Dendritic cell treated with granulocyte-macrophage colony-stimulating factor and Interleukin-4, amounts not matched to agents 40 ng/mL and 50 ng/mL, for 4 days (primary cell): ENCODE measurements at regions not wholly inside any gene's neighbourhood (a gene's known extent, or its start where the extent isn't known, plus 50 kb on each side); places are given as distances from the start of the nearest gene placed in this dataset.

Experiments
- H3K27ac Mint-ChIP-seq: one replicate; pipeline ENCODE4 v1.8.0; 2022; ENCODE audit warnings: mild to moderate bottlenecking, mixed read lengths
- H3K27me3 Mint-ChIP-seq: one replicate; pipeline ENCODE4 v1.8.0; 2022; ENCODE audit warnings: mild to moderate bottlenecking, mixed read lengths
- H3K36me3 Mint-ChIP-seq: one replicate; pipeline ENCODE4 v1.8.0; 2022; ENCODE audit warnings: low read depth, mixed read lengths
- H3K4me1 Mint-ChIP-seq: one replicate; pipeline ENCODE4 v1.8.0; 2022; ENCODE audit warnings: low read depth, mixed read lengths
- H3K4me3 Mint-ChIP-seq: one replicate; pipeline ENCODE4 v1.8.0; 2022; ENCODE audit warnings: mild to moderate bottlenecking, moderate library complexity, mixed read lengths
- H3K9me3 Mint-ChIP-seq: one replicate; pipeline ENCODE4 v1.8.0; 2022; ENCODE audit warnings: mixed read lengths
- intact Hi-C: fragments of 100-400 bp; cut with micrococcal nuclease; formaldehyde crosslinking; loops from one replicate; pipeline ENCODE4 v1.15.0; 2022

DNA sequence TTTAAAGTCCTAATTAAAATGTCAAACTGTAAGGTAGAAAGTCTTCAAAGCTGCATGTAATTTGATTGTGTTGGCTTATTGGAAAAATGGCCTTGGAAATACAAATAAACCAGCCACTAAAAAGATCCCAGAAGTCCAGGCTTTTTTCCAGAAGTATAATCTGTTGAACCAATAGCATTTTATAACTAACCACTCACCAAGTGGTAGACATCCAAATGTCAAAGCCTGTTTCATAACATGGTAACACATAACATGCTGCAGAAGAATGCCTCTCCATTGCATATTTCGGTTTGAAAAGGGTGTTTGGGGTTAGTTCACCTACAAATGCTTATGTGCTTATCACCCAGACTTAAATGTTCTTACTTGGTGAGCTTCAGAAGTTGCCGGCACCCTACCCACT is 183.7 kb upstream of the DIO2 start:
- no peaks in the 10 kb centered on the region for H3K9me3 Mint-ChIP-seq
- no peaks in the 10 kb centered on the region for H3K4me1 Mint-ChIP-seq
- no peaks in the 10 kb centered on the region for H3K36me3 Mint-ChIP-seq
- H3K27ac Mint-ChIP-seq = no peak overlapping the region
- no peak overlapping the region for H3K4me3 Mint-ChIP-seq
- no peaks in the 10 kb centered on the region for H3K27me3 Mint-ChIP-seq
- intact Hi-C loops = no loop called here

DNA sequence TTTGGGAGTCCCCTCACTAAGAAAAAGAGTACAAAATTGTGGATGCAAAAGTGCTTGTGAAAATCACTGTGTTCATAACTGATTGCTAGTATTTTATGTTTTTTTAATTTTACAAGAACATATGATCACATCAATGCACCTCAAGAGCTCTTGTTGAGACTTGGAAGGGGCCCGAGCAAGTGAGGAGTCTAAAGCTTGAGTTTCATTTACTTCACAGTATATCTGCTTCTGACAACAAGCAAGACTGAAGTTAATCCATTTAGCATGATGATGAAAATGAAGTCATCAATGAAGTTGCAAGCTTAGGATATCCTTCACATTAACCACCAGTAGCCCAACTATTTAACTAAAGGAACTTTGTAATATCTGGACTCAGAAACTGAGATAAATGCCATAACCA is 182.5 kb upstream of the DIO2 start:
- Mint-ChIP-seq H3K36me3 (no peaks in the 10 kb centered on the region), H3K4me3 (no peak overlapping the region), H3K4me1 (no peaks in the 10 kb centered on the region), H3K27me3 (no peaks in the 10 kb centered on the region), H3K9me3 (no peaks in the 10 kb centered on the region), H3K27ac (no peak overlapping the region)
- intact Hi-C loops = no loop called here

DNA sequence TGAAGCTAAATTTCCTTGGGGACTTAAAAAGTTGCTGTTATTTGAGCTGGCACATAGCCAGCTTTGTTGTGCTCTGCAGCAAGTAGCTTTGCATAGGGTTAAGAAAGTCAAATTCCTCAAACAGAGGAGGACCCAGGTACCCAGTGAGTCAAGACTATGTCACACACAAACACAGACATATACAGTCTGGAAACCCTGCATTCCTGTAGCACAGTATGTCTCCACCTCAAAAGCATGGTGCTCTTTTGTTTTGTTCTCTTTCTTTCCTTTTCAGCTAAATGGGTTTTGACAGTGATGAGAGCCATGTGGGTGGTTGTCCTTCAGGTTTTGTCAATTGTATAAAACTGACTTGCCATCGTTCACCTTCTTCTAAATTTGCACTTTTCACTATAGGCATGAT is 179.6 kb upstream of the DIO2 start:
- H3K36me3 Mint-ChIP-seq = no peaks in the 10 kb centered on the region
- no peaks in the 10 kb centered on the region for H3K27me3 Mint-ChIP-seq
- H3K4me3 Mint-ChIP-seq = no peak overlapping the region
- H3K4me1 Mint-ChIP-seq = no peaks in the 10 kb centered on the region
- H3K9me3 Mint-ChIP-seq = peaks cover 7% of the 10 kb centered on the region
- H3K27ac Mint-ChIP-seq = no peak overlapping the region
- intact Hi-C loops = no loop called here

DNA sequence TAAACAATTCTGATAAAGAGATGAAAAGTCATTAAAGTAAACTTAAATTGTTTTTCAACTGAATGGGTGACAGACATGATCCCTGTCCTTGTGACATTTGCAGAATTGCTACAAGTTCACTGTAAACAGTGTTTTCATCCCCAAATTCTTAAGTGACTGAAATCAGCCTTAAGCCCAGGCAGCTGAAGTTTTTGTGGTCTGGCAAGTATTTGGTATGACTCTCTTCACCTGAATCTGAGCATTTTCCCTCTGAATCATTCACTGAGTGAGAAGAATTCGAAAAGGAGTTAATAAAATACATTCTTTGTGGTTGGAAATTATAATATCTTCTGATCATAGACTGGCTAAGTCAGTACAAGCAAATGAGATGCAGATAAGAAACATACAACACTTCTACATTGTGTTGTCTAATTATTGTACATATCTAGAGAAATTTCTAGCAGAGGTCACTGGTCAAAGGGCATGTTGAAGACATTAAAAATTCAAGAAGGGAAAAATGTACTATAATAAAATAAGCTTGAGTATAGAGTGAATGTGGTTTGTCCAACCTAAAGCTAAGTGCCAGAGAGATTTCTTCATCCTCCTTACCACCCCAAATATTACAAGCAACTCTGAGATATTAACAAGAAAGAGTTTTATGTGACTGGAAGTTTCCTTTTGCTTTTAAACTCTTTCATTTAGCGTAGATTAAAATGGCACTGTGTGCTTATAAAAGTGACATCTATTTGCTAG is 177.8 kb upstream of the DIO2 start:
- H3K9me3 Mint-ChIP-seq = peaks cover 7% of the 10 kb centered on the region
- no peaks in the 10 kb centered on the region for H3K4me1 Mint-ChIP-seq
- intact Hi-C loops = no loop called here
- H3K27ac Mint-ChIP-seq = no peak overlapping the region
- H3K27me3 Mint-ChIP-seq = no peaks in the 10 kb centered on the region
- H3K4me3 Mint-ChIP-seq = no peak overlapping the region
- no peaks in the 10 kb centered on the region for H3K36me3 Mint-ChIP-seq

DNA sequence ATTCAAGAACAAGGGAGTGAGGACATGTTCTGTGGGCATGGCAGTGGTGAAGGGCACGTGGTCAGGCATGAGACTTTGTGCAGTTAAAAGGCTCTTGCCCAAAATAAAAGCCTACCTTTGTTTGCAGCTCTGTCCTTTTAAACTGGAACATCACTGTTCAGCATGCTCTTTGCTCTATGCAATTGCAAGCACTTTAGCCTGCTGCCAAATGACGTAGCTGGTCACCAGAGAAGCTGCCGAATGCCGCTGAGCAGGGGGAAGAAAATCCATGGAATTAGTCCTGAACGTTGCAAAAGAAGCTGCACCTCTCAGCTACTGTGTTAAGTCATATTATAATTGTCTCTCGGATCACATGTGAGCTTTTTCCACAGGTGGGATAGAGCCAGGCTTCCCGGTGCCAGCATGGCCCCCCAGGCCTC is 176.3 kb upstream of the DIO2 start:
- no peak overlapping the region for H3K27ac Mint-ChIP-seq
- intact Hi-C loops = no loop called here
- H3K4me3 Mint-ChIP-seq = no peak overlapping the region
- no peaks in the 10 kb centered on the region for H3K27me3 Mint-ChIP-seq
- H3K36me3 Mint-ChIP-seq = no peaks in the 10 kb centered on the region
- H3K4me1 Mint-ChIP-seq = no peaks in the 10 kb centered on the region
- peaks cover 7% of the 10 kb centered on the region for H3K9me3 Mint-ChIP-seq

DNA sequence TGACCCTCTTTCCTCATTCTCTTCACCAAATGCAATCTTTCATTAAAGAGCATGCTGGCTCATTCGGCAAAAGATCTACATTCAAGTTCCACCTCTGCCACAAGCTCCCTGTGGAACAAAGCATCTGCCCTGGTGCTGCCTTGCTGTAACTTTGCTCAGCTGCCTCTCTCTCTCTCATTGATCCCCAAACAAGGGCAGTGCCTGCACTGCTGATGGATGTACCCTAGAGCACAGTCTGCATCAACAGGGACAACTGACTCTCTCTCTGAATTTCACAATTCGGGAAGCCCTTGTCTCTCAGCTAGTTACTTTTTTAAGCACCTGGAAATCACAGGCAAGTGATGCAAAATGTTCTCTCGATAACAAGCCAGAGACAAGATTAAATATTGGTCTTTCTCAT is 174.0 kb upstream of the DIO2 start:
- no peak overlapping the region for H3K27ac Mint-ChIP-seq
- peaks cover 7% of the 10 kb centered on the region for H3K9me3 Mint-ChIP-seq
- H3K4me3 Mint-ChIP-seq = no peak overlapping the region
- intact Hi-C loops = no loop called here
- H3K36me3 Mint-ChIP-seq = no peaks in the 10 kb centered on the region
- H3K27me3 Mint-ChIP-seq = no peaks in the 10 kb centered on the region
- H3K4me1 Mint-ChIP-seq = no peaks in the 10 kb centered on the region

DNA sequence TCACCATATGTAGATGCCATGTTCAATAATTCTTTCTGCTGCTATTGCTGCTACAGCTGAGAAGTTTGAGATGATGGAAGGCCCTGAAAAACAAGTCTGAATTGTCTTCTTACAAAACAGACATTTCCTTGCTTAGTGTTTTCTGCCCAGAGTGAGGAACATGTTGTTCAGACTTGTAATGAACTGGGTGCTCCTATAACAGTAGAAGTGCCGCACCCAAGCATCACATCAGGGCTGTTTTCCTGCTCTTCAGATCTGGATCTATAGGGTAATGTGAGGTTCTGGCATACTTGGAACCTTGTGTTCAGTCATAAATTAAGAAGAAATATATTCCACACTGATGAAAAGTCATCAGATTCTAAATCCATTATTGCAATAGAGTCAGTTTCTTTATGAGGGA is 171.9 kb upstream of the DIO2 start:
- peaks cover 7% of the 10 kb centered on the region for H3K9me3 Mint-ChIP-seq

DNA sequence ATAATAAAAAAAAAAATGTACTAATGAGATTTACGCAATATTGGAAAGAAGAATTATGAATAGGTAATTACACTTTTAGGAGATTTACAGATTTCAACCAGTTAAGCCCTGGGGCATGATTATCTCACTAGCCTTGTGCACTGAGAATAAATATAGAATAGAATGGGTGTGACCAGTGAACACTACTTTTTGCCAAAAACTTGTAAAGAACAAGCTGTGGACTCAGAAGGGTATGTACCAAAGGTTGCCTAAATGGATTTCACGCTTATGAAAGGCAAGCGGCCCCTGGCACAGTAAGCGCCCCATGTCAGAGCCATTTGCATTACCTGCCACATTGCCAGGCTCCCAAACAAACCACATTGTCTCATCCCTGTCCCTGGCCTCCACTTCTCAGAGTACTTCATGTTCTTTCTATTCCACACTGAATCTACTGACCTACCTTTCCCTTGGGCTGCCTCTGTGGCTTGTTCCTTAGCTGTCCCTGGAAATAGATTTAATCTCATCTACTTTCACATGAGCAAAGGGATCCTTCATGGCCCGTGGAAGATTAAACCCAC is 170.6 kb upstream of the DIO2 start:
- Mint-ChIP-seq H3K27ac (no peak overlapping the region), H3K27me3 (no peaks in the 10 kb centered on the region), H3K4me1 (no peaks in the 10 kb centered on the region), H3K4me3 (no peak overlapping the region), H3K9me3 (peaks cover under 1% of the 10 kb centered on the region), H3K36me3 (no peaks in the 10 kb centered on the region)
- intact Hi-C loops = no loop called here

More for the DNA sequence above, 171.9 kb upstream of the DIO2 start:
- H3K4me1 Mint-ChIP-seq = no peaks in the 10 kb centered on the region
- no peak overlapping the region for H3K4me3 Mint-ChIP-seq
- H3K27me3 Mint-ChIP-seq = no peaks in the 10 kb centered on the region
- H3K27ac Mint-ChIP-seq = no peak overlapping the region
- intact Hi-C loops = no loop called here
- H3K36me3 Mint-ChIP-seq = no peaks in the 10 kb centered on the region

DNA sequence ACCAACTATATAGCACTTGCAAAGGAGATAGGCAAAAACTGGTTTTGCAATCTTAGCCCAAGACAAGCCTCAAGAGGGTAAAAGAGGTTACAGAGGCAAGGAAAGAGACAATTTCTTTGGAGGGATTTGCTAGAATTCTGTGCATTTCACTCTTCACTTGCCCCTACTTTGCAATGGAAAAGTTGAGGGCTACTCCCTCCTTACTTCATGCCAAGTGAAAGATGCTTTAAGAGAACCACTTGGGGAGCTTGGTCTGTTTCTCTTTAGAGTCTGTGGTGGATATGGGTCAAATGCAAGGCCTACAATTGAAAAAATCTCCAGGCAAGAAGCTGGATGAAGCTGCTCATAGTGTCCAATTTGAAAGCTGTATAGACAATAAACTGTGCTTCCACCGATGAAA is 167.7 kb upstream of the DIO2 start:
- no peak overlapping the region for H3K4me3 Mint-ChIP-seq
- peaks cover 7% of the 10 kb centered on the region for H3K9me3 Mint-ChIP-seq
- intact Hi-C loops = no loop called here
- H3K27ac Mint-ChIP-seq = no peak overlapping the region
- H3K36me3 Mint-ChIP-seq = no peaks in the 10 kb centered on the region
- no peaks in the 10 kb centered on the region for H3K4me1 Mint-ChIP-seq
- no peaks in the 10 kb centered on the region for H3K27me3 Mint-ChIP-seq

DNA sequence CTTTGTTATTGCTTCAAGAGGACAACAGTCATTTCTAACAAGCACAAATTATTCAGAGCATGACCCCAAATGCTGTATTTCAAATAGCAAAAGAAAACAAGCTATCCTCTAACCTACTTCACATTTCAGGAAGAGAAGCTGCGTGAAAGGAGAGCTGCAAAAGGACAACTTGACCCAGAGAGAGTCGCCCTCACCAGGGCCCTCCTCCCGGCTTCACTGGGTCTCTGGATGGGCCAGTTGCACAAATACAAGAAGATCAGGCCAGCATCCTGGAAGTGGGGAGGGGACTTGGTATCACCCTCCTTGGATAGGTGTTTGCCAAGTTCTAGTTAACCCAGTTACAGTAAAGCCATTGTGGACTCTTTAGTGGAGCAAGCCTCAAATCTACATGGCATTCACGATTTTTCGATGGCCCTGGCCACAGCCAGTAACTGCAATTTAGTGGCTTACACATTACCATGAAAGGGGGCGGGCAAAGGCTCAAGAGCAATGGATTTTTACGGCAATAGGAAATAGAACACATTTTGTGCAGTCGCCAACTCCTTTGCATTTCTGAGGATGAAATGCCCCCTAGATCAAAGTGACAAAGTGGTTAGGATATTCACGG is 166.9 kb upstream of the DIO2 start:
- intact Hi-C loops = no loop called here

DNA sequence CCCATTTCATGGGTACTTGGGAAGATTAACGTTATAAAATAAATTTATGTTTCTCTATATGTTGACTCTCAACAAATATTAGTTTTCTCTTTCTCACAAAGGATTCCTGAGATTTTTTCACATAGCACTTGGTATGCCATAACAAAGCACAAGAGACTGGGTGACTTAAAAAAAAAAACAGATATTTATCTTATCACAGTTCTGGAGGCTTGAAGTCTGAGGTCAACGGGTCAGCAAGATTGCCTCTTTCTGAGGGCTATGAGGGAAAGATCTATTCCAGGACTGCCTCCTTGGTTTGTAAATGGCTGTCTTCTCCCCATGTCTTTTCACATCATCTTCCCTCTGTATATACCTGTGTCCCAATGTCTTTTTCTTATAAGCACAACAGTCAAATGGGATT is 153.5 kb upstream of the DIO2 start:
- H3K9me3 Mint-ChIP-seq = no peaks in the 10 kb centered on the region
- H3K4me3 Mint-ChIP-seq = no peak overlapping the region
- no peaks in the 10 kb centered on the region for H3K27me3 Mint-ChIP-seq
- no peaks in the 10 kb centered on the region for H3K4me1 Mint-ChIP-seq
- no peak overlapping the region for H3K27ac Mint-ChIP-seq
- H3K36me3 Mint-ChIP-seq = no peaks in the 10 kb centered on the region
- intact Hi-C loops = no loop called here

More for the DNA sequence above, 166.9 kb upstream of the DIO2 start:
- peaks cover 14% of the 10 kb centered on the region for H3K9me3 Mint-ChIP-seq
- no peaks in the 10 kb centered on the region for H3K4me1 Mint-ChIP-seq
- H3K27me3 Mint-ChIP-seq = no peaks in the 10 kb centered on the region
- no peak overlapping the region for H3K4me3 Mint-ChIP-seq
- no peak overlapping the region for H3K27ac Mint-ChIP-seq
- H3K36me3 Mint-ChIP-seq = no peaks in the 10 kb centered on the region

DNA sequence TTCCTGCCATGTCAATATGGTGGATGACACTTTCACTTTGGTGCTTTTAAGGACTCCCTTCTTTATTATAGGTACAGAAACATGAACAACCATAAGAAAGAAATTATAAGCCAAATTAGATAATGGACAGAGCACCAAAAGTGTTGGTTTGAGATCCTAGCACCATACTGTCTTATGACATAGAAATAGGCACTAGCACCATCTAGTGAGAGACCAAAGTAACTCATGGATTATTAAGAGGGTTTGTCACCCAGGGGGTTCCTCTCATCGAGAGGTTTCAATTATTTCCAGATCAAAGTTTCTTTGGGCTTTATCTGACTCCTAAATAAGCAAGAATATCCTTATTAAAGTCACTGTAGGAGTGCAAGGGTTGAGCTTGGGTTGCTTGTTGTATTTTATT is 153.0 kb upstream of the DIO2 start:
- intact Hi-C loops = no loop called here
- H3K9me3 Mint-ChIP-seq = no peaks in the 10 kb centered on the region
- H3K27ac Mint-ChIP-seq = no peak overlapping the region
- no peak overlapping the region for H3K4me3 Mint-ChIP-seq
- no peaks in the 10 kb centered on the region for H3K36me3 Mint-ChIP-seq
- H3K27me3 Mint-ChIP-seq = no peaks in the 10 kb centered on the region
- H3K4me1 Mint-ChIP-seq = no peaks in the 10 kb centered on the region

DNA sequence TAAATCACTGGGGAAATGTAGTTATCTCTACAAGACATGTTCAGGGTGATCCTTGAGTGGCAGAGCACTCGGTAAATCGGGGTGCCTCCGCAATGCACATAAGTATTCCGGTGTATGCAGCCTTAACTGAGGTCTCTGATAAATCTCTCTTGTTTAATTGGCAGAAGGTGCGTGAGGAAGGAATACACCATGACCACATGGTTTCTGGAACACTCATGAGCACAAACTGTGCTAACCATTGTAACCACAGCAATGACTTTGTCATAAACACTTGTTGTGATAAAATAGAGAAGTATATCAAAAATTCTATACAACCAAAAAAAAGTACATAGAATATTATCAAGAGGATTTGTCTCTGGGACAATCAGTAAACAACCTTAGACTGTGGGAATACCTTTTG is 146.8 kb upstream of the DIO2 start:
- no peaks in the 10 kb centered on the region for H3K9me3 Mint-ChIP-seq
- no peak overlapping the region for H3K27ac Mint-ChIP-seq
- intact Hi-C loops = no loop called here
- H3K4me1 Mint-ChIP-seq = no peaks in the 10 kb centered on the region
- H3K4me3 Mint-ChIP-seq = no peak overlapping the region
- H3K27me3 Mint-ChIP-seq = no peaks in the 10 kb centered on the region
- no peaks in the 10 kb centered on the region for H3K36me3 Mint-ChIP-seq

DNA sequence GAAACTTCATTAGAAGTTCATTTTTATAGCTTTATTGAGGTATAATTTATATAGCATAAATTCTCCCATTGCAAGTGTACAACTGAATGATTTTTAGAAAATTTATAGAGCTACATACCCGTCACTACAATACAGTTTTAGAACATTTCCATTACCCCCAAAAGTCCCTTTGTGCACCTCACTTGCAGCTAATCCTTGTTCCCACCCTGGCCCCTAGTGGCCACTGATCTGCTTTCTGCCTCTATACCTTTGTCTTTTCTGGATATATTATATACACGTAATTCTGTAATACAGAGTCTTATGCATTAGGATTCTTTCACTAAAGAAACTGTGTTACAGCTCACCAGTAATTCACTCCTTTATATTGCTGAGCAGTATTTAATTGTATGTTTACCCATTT is 145.1 kb upstream of the DIO2 start:
- Mint-ChIP-seq H3K9me3 (no peaks in the 10 kb centered on the region), H3K27me3 (no peaks in the 10 kb centered on the region), H3K4me3 (no peak overlapping the region), H3K27ac (no peak overlapping the region), H3K4me1 (no peaks in the 10 kb centered on the region), H3K36me3 (no peaks in the 10 kb centered on the region)
- intact Hi-C loops = no loop called here
